Stimulated activated CD8-positive, alpha-beta memory T cell treated with anti-CD3 and anti-CD28 coated beads, Interleukin-4, amount 100 ng/mL, for 48 hours (primary cell): ENCODE measurements at regions not wholly inside any gene's neighbourhood (a gene's known extent, or its start where the extent isn't known, plus 50 kb on each side); places are given as distances from the start of the nearest gene placed in this dataset.

Experiments used
- DNase-seq: peaks from one replicate; pipeline ENCODE4 v3.0.0-alpha.2; 2020

GRCh38 chr13:80590551-80590950, 249.6 kb upstream of the SPRY2 start:
- no peak for DNase-seq

- no peak for DNase-seq
These were observed 245.4 kb upstream of the SPRY2 start for GRCh38 chr13:80586356-80586755.

- no peak for DNase-seq
These were observed 244.6 kb upstream of the SPRY2 start for GRCh38 chr13:80585531-80585930.

- no peak for DNase-seq
These were observed 243.9 kb upstream of the SPRY2 start for GRCh38 chr13:80584785-80585184.

- DNase-seq = no peak
These were observed 243.4 kb upstream of the SPRY2 start for GRCh38 chr13:80584306-80584705.

GRCh38 chr13:80577926-80578670, 237.2 kb upstream of the SPRY2 start:
- DNase-seq = no peak

GRCh38 chr13:80577285-80577684, 236.4 kb upstream of the SPRY2 start:
- DNase-seq = no peak

GRCh38 chr13:80574113-80574850, 233.4 kb upstream of the SPRY2 start:
- no peak for DNase-seq

GRCh38 chr13:80572923-80573316, 232.0 kb upstream of the SPRY2 start:
- no peak for DNase-seq

GRCh38 chr13:80572308-80572922, 231.5 kb upstream of the SPRY2 start:
- DNase-seq = no peak

GRCh38 chr13:80571346-80572307, 230.7 kb upstream of the SPRY2 start:
- no peak for DNase-seq

- no peak for DNase-seq
These were observed 222.5 kb upstream of the SPRY2 start for GRCh38 chr13:80563439-80563838.

GRCh38 chr13:80562433-80563156, 221.7 kb upstream of the SPRY2 start:
- no peak for DNase-seq

- DNase-seq = no peak
These were observed 219.7 kb upstream of the SPRY2 start for GRCh38 chr13:80560609-80561008.

- no peak for DNase-seq
These were observed 219.0 kb upstream of the SPRY2 start for GRCh38 chr13:80559944-80560343.

- no peak for DNase-seq
These were observed 217.1 kb upstream of the SPRY2 start for GRCh38 chr13:80558074-80558473.

- no peak for DNase-seq
These were observed 215.1 kb upstream of the SPRY2 start for GRCh38 chr13:80555796-80556678.

GRCh38 chr13:80552851-80553440, 212.0 kb upstream of the SPRY2 start:
- no peak for DNase-seq

- DNase-seq = no peak
These were observed 210.9 kb upstream of the SPRY2 start for GRCh38 chr13:80551650-80552497.

GRCh38 chr13:80550971-80551441, 210.1 kb upstream of the SPRY2 start:
- DNase-seq = no peak
